Glutamatergic neuron (in vitro differentiated cells): ENCODE measurements at regions not wholly inside any gene's neighbourhood (a gene's known extent, or its start where the extent isn't known, plus 50 kb on each side); places are given as distances from the start of the nearest gene placed in this dataset.

Experiments
- DNase-seq: peaks from one replicate; pipeline ENCODE4 v3.0.0; 2022
- H3K27ac Mint-ChIP-seq: one replicate; pipeline ENCODE4 v1.8.0; 2020; ENCODE audit warnings: mild to moderate bottlenecking, mixed read lengths, inconsistent platforms; ENCODE audit not compliant: unreplicated experiment
- H3K27me3 Mint-ChIP-seq: one replicate; pipeline ENCODE4 v1.8.0; 2020; ENCODE audit warnings: mild to moderate bottlenecking, moderate library complexity, mixed read lengths, inconsistent platforms; ENCODE audit not compliant: unreplicated experiment
- H3K36me3 Mint-ChIP-seq: one replicate; pipeline ENCODE4 v1.8.0; 2020; ENCODE audit warnings: mild to moderate bottlenecking, mixed read lengths, inconsistent platforms; ENCODE audit not compliant: unreplicated experiment
- H3K4me1 Mint-ChIP-seq: one replicate; pipeline ENCODE4 v1.8.0; 2020; ENCODE audit warnings: mild to moderate bottlenecking, low read depth, mixed read lengths, inconsistent platforms; ENCODE audit not compliant: unreplicated experiment
- H3K4me3 Mint-ChIP-seq: one replicate; pipeline ENCODE4 v1.8.0; 2020; ENCODE audit warnings: mild to moderate bottlenecking, mixed read lengths, inconsistent platforms; ENCODE audit not compliant: unreplicated experiment
- H3K9me3 Mint-ChIP-seq: one replicate; pipeline ENCODE4 v1.8.0; 2020; ENCODE audit warnings: mild to moderate bottlenecking, moderate library complexity, mixed read lengths, inconsistent platforms; ENCODE audit not compliant: unreplicated experiment
- TF ChIP-seq, protein P1 (sequence below): fragments of 200-600 bp; sonication (generic); IDR thresholded peaks from one replicate; pipeline ENCODE4 v1.5.0; 2021; ENCODE audit not compliant: partially characterized antibody, unreplicated experiment

GRCh38 chr7:54060643-54061042, 481.5 kb upstream of the VSTM2A start:
- no peaks in the 10 kb centered on the region for H3K27me3 Mint-ChIP-seq

DNA sequence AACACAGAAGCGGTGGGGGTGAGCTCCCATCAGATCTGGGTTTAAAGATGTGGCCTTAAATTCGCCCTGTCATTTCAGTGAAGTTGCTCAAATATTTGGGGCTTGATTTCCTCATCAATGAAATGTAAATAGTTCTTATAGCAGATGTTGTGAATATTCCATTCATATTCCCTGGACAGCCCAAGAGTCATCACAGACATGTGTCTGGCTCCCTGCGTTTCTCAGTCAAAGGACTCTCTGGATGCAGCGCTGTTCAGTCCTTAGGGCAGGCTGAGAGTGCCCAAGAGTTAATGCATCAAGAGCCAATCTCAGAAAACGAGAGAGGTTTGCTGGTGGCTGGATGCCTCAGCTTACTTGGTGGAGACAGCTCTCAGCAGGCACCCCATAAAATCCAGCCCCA, 475.5 kb upstream of the VSTM2A start:
- no peak overlapping the region for H3K4me3 Mint-ChIP-seq
- no peak for DNase-seq
- no peaks in the 10 kb centered on the region for H3K36me3 Mint-ChIP-seq
- peaks cover 2% of the 10 kb centered on the region for H3K9me3 Mint-ChIP-seq
- TF ChIP-seq, protein P1, sequence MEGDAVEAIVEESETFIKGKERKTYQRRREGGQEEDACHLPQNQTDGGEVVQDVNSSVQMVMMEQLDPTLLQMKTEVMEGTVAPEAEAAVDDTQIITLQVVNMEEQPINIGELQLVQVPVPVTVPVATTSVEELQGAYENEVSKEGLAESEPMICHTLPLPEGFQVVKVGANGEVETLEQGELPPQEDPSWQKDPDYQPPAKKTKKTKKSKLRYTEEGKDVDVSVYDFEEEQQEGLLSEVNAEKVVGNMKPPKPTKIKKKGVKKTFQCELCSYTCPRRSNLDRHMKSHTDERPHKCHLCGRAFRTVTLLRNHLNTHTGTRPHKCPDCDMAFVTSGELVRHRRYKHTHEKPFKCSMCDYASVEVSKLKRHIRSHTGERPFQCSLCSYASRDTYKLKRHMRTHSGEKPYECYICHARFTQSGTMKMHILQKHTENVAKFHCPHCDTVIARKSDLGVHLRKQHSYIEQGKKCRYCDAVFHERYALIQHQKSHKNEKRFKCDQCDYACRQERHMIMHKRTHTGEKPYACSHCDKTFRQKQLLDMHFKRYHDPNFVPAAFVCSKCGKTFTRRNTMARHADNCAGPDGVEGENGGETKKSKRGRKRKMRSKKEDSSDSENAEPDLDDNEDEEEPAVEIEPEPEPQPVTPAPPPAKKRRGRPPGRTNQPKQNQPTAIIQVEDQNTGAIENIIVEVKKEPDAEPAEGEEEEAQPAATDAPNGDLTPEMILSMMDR: no peak
- H3K27me3 Mint-ChIP-seq: no peaks in the 10 kb centered on the region
- peaks cover 5% of the 10 kb centered on the region for H3K4me1 Mint-ChIP-seq
- no peak overlapping the region for H3K27ac Mint-ChIP-seq

More at GRCh38 chr7:54060643-54061042, 481.5 kb upstream of the VSTM2A start:
- Mint-ChIP-seq H3K9me3 (no peaks in the 10 kb centered on the region), H3K27ac (no peak overlapping the region), H3K4me1 (no peaks in the 10 kb centered on the region), H3K4me3 (no peak overlapping the region), H3K36me3 (no peaks in the 10 kb centered on the region)
- DNase-seq: no peak
- TF ChIP-seq, protein P1: no peak

GRCh38 chr7:54069843-54070242, 472.3 kb upstream of the VSTM2A start:
- DNase-seq: no peak
- TF ChIP-seq, protein P1: no peak
- Mint-ChIP-seq H3K4me3 (no peak overlapping the region), H3K27me3 (no peaks in the 10 kb centered on the region), H3K36me3 (no peaks in the 10 kb centered on the region), H3K4me1 (peaks cover 5% of the 10 kb centered on the region), H3K27ac (no peak overlapping the region), H3K9me3 (peaks cover 2% of the 10 kb centered on the region)

DNA sequence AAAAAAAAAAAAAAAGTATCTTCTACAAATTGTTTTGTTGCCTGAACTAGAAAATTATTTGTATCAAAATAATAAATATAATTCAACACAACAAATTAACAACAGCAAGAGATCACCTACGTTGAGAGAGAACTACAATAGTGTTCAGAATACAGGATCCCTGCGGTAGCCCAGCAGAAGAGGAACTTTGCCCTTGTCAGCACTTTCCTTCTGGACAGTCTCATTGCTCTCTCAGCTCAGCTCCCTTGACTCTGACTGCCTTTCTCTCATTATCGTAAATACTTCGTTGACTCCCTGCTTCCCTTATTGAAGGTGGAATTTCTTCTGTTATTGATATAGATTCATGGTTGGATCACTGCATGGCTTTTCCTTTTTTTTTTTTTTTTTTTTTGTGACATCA, 469.5 kb upstream of the VSTM2A start:
- Mint-ChIP-seq H3K4me3 (no peak overlapping the region), H3K27ac (no peak overlapping the region), H3K9me3 (no peaks in the 10 kb centered on the region), H3K27me3 (no peaks in the 10 kb centered on the region), H3K36me3 (no peaks in the 10 kb centered on the region), H3K4me1 (peaks cover 5% of the 10 kb centered on the region)
- DNase-seq: no peak
- TF ChIP-seq, protein P1: no peak

- H3K27me3 Mint-ChIP-seq: no peaks in the 10 kb centered on the region
- no peak overlapping the region for H3K4me3 Mint-ChIP-seq
- no peaks in the 10 kb centered on the region for H3K36me3 Mint-ChIP-seq
- H3K9me3 Mint-ChIP-seq: no peaks in the 10 kb centered on the region
- TF ChIP-seq, protein P1: no peak
- H3K27ac Mint-ChIP-seq: no peak overlapping the region
- H3K4me1 Mint-ChIP-seq: no peaks in the 10 kb centered on the region
- DNase-seq: no peak
Measured at GRCh38 chr7:54076616-54077015, 465.6 kb upstream of the VSTM2A start.
